H1 (cell line): ENCODE measurements at regions not wholly inside any gene's neighbourhood (a gene's known extent, or its start where the extent isn't known, plus 50 kb on each side); places are given as distances from the start of the nearest gene placed in this dataset.
"Not testable (repeated sequence)": the region's sequence is repeated elsewhere in the genome, so short reads cannot be mapped to it uniquely, and the experiment has no call there.

Experiments
- CTCF ChIA-PET: fragments of 300-600 bp; sonication (Branson Sonifier 250); formaldehyde crosslinking; loops from one replicate; lab custom pipeline; 2021; ENCODE audit not compliant: partially characterized antibody; lab: Charles Lee
- POLR2A ChIA-PET: fragments of 300-600 bp; sonication (Branson Sonifier 250); formaldehyde crosslinking; loops from one replicate; lab custom pipeline; 2021; ENCODE audit warnings: inconsistent platforms; ENCODE audit not compliant: partially characterized antibody; lab: Charles Lee
- DNase-seq, 2 experiments: peaks; one replicate each; pipeline versions ENCODE4 v3.0.0 to v3.0.0-alpha.2; 2010 to 2022; ENCODE audit warnings: low spot score in 2 of 2, low read depth in 1 of 2, mixed read lengths in 1 of 2
- FAIRE-seq: peaks from 2 replicates; lab custom pipeline; 2011; peaks lifted over from hg19 to GRCh38; lab: Jason Lieb, UNC
- H2AFZ ChIP-seq: 2 replicates; pipeline ENCODE4 v1.8.1; 2012; ENCODE audit warnings: low read length, inconsistent platforms
- H2AK5ac ChIP-seq: 2 replicates; pipeline ENCODE4 v1.6.1; 2013; ENCODE audit warnings: low read depth, low read length
- H2BK120ac ChIP-seq: replicated peaks from 2 replicates; pipeline ENCODE3; 2013; ENCODE audit warnings: low read depth, low read length, inconsistent platforms
- H2BK12ac ChIP-seq: 2 replicates; pipeline ENCODE4 v1.6.1; 2013; ENCODE audit warnings: low read depth, low read length
- H2BK15ac ChIP-seq: 2 replicates; pipeline ENCODE4 v1.6.1; 2013; ENCODE audit warnings: low read length
- H2BK20ac ChIP-seq: 2 replicates; pipeline ENCODE4 v1.6.1; 2013; ENCODE audit warnings: low read length
- H2BK5ac ChIP-seq: 2 replicates; pipeline ENCODE4 v1.6.1; 2013; ENCODE audit warnings: low read depth, low read length
- H3K14ac ChIP-seq: 2 replicates; pipeline ENCODE4 v1.6.1; 2013; ENCODE audit warnings: inconsistent platforms; ENCODE audit not compliant: insufficient read length
- H3K18ac ChIP-seq: 2 replicates; pipeline ENCODE4 v1.6.1; 2013; ENCODE audit warnings: low read length; ENCODE audit errors: extremely low read depth
- H3K23ac ChIP-seq: 2 replicates; pipeline ENCODE4 v1.6.1; 2013; ENCODE audit warnings: inconsistent platforms; ENCODE audit not compliant: insufficient read length
- H3K23me2 ChIP-seq: 2 replicates; pipeline ENCODE4 v1.6.1; 2013; ENCODE audit warnings: low read depth, low read length
- H3K27ac ChIP-seq: 2 replicates; pipeline ENCODE4 v1.6.1; 2011; ENCODE audit warnings: low read depth, low read length, inconsistent platforms
- H3K27me3 ChIP-seq, 4 experiments: replicated peaks in 1 of 4; 1 replicate in 1 of 4; 2 replicates in 3 of 4; pipeline versions ENCODE4 v1.6.1 to v1.8.1; 2011 to 2013; ENCODE audit warnings: low read length in 3 of 4, mild to moderate bottlenecking in 3 of 4, inconsistent platforms in 2 of 4, mixed read lengths in 2 of 4, moderate library complexity in 1 of 4; ENCODE audit not compliant: control insufficient read depth in 3 of 4, insufficient read depth in 3 of 4; ENCODE audit errors: extremely low read depth in 1 of 4
- H3K36me3 ChIP-seq, 4 experiments: 2 replicates each; pipeline versions ENCODE4 v1.6.1 to v1.8.1; 2011 to 2013; ENCODE audit warnings: mild to moderate bottlenecking in 4 of 4, low read length in 3 of 4, moderate library complexity in 2 of 4, control low read depth in 1 of 4, inconsistent platforms in 1 of 4; ENCODE audit not compliant: insufficient read depth in 4 of 4, control insufficient read depth in 2 of 4
- H3K4ac ChIP-seq: replicated peaks from 2 replicates; pipeline ENCODE3; 2013; ENCODE audit warnings: low read length, low read depth, mixed read lengths, inconsistent platforms; ENCODE audit not compliant: insufficient read length
- H3K4me1 ChIP-seq, 4 experiments: replicated peaks in 1 of 4; 1 replicate in 1 of 4; 2 replicates in 3 of 4; pipeline versions ENCODE4 v1.6.1 to v1.8.1; 2011 to 2013; ENCODE audit warnings: low read length in 3 of 4, inconsistent platforms in 2 of 4, mixed read lengths in 1 of 4; ENCODE audit not compliant: insufficient read depth in 4 of 4, control insufficient read depth in 3 of 4
- H3K4me2 ChIP-seq, 2 experiments: 2 replicates each; pipeline versions ENCODE4 v1.6.1 to v1.8.1; 2011 to 2013; ENCODE audit warnings: low read depth in 2 of 2, low read length in 2 of 2, control low read depth in 1 of 2, inconsistent platforms in 1 of 2, mild to moderate bottlenecking in 1 of 2; ENCODE audit not compliant: insufficient read depth in 1 of 2
- H3K4me3 ChIP-seq, 4 experiments: fragments of 200-600, 300-600 bp in 1 of 4; sonication (generic), shearing (Covaris generic), sonication (Bioruptor Twin) in 1 of 4; 2 replicates each; pipeline versions ENCODE4 v1.5.1 to v1.8.1; 2011 to 2016; ENCODE audit warnings: low read length in 4 of 4, low read depth in 3 of 4, control low read depth in 2 of 4, inconsistent platforms in 2 of 4, mild to moderate bottlenecking in 2 of 4, mixed read lengths in 1 of 4, moderate library complexity in 1 of 4; ENCODE audit not compliant: insufficient read depth in 2 of 4; ENCODE audit errors: extremely low read depth in 1 of 4
- H3K56ac ChIP-seq: replicated peaks from 2 replicates; pipeline ENCODE3; 2013; ENCODE audit warnings: low read depth, mild to moderate bottlenecking, mixed read lengths, low read length, inconsistent platforms; ENCODE audit not compliant: insufficient read length
- H3K79me1 ChIP-seq: 2 replicates; pipeline ENCODE4 v1.6.1; 2013; ENCODE audit warnings: low read depth, low read length, control low read depth
- H3K79me2 ChIP-seq, 2 experiments: 2 replicates each; pipeline versions ENCODE4 v1.6.1 to v1.8.1; 2012 to 2013; ENCODE audit warnings: low read length in 2 of 2, mild to moderate bottlenecking in 2 of 2, inconsistent platforms in 1 of 2; ENCODE audit not compliant: insufficient read depth in 2 of 2, control insufficient read depth in 1 of 2
- H3K9ac ChIP-seq, 4 experiments: replicated peaks in 1 of 4; 1 replicate in 1 of 4; 2 replicates in 3 of 4; pipeline versions ENCODE4 v1.6.1 to v1.8.1; 2011 to 2013; ENCODE audit warnings: low read depth in 3 of 4, low read length in 3 of 4, control low read depth in 2 of 4, mild to moderate bottlenecking in 2 of 4, moderate library complexity in 2 of 4, inconsistent platforms in 1 of 4; ENCODE audit errors: extremely low read depth in 1 of 4
- H3K9me3 ChIP-seq, 2 experiments: 2 replicates each; pipeline versions ENCODE4 v1.6.1 to v1.8.1; 2012 to 2013; ENCODE audit warnings: mild to moderate bottlenecking in 2 of 2, moderate library complexity in 2 of 2, control low read depth in 1 of 2, inconsistent platforms in 1 of 2, low read depth in 1 of 2, low read length in 1 of 2, mixed read lengths in 1 of 2; ENCODE audit not compliant: insufficient read depth in 2 of 2
- H4K20me1 ChIP-seq, 2 experiments: replicated peaks in 1 of 2; 2 replicates each; pipeline versions ENCODE3 to v1.8.1; 2011 to 2013; ENCODE audit warnings: inconsistent platforms in 2 of 2, low read length in 2 of 2, mild to moderate bottlenecking in 1 of 2; ENCODE audit not compliant: insufficient read depth in 2 of 2, control insufficient read depth in 1 of 2
- H4K5ac ChIP-seq: 2 replicates; pipeline ENCODE4 v1.6.1; 2013; ENCODE audit warnings: low read length, low read depth, mixed read lengths, inconsistent platforms; ENCODE audit not compliant: insufficient read length
- H4K8ac ChIP-seq: 2 replicates; pipeline ENCODE4 v1.8.0; 2013; ENCODE audit warnings: mild to moderate bottlenecking, moderate library complexity, low read length, inconsistent platforms; ENCODE audit not compliant: insufficient read depth; ENCODE audit errors: extremely low read depth
- H4K91ac ChIP-seq: replicated peaks from 2 replicates; pipeline ENCODE3; 2013; ENCODE audit warnings: low read length, mixed read lengths, inconsistent platforms; ENCODE audit not compliant: insufficient read length

GRCh38 chr5:159687892-159688291, 228.4 kb upstream of the ADRA1B start:
- H3K79me1 ChIP-seq, FAIRE-seq: not testable (repeated sequence)

More at GRCh38 chr5:159687892-159688291, 228.4 kb upstream of the ADRA1B start:
- H2AK5ac ChIP-seq, H3K23ac ChIP-seq, H3K23me2 ChIP-seq, H3K4me1 ChIP-seq, H4K91ac ChIP-seq, H2BK20ac ChIP-seq, H2BK5ac ChIP-seq, POLR2A ChIA-PET, H3K4me3 ChIP-seq, H3K36me3 ChIP-seq, CTCF ChIA-PET, H3K18ac ChIP-seq, H3K14ac ChIP-seq, H4K8ac ChIP-seq, H4K5ac ChIP-seq, H3K4ac ChIP-seq, H2BK15ac ChIP-seq, H3K56ac ChIP-seq, H2AFZ ChIP-seq, H2BK12ac ChIP-seq, H3K27ac ChIP-seq, H4K20me1 ChIP-seq, H3K4me2 ChIP-seq, H3K79me2 ChIP-seq, H2BK120ac ChIP-seq, DNase-seq, H3K9me3 ChIP-seq, H3K9ac ChIP-seq, H3K27me3 ChIP-seq: not testable (repeated sequence)
